ENCODE measurements at regions not wholly inside any gene's neighbourhood (a gene's known extent, or its start where the extent isn't known, plus 50 kb on each side); places are given as distances from the start of the nearest gene placed in this dataset.
A peak's percentile ranks its signal among the peaks of the same experiment; 100 is the strongest.

DNA sequence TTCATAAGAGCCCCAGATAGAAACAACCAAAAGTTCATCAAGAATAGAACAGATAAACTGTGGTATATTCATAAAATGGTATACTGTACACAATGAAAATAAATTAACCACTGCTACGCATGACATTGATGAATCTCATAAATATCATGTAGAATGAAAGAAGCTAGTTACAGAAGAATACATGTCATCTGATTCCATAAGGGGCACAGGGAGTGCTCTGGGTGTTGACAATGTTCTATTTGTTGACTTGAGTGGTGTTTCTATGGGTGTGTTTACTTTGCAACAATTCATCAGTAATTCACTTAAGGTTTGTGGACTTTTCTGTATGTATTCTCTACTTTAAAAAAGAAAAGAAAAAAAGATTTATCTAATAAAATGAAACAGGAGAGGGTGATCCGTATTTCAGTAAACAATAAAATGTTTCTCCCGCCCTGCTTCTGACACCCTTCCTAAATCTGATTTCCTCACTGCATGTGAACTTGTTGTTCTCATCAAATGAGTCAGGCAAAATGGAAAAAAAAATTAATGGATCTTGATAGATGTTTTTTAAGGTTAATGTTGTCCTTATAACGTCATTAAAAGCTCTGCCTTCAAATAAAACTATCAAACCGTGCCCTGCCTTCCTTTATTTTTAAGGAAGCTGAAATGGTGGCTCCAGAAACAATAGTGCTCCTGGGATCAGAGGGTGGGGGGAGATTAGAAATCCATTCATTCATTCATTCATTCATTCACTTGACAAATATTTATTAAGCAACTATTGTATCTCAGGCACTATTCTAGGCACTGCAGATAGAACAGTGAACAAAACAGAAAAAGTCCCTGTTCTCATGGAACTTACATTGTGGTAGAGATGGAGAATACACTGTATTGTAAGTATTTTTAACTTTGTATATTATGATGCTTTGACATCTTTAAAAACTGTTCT lies 77.2 kb upstream of the CD44 start:
- H3K36me3 ChIP-seq (ENCODE audit: low read depth), result no peaks in the 10 kb centered on the region
- in situ Hi-C loops (cut with MboI), result no loop called here
- TF ChIP-seq EZH2 (IDR thresholded peaks at IDR 0.05; ENCODE audit: insufficient read depth, poor library complexity, severe bottlenecking) (no peak), EZH2phosphoT487 (IDR thresholded peaks at IDR 0.05; ENCODE audit: insufficient read depth, low read depth) (no peak)
- peak; percentile 34 for DNase-seq
- no peak overlapping the region for H3K27ac ChIP-seq
- no peak overlapping the region for H2AFZ ChIP-seq
- WGBS, 2 experiments (ENCODE audit: low coverage in 1 of 2, low lambda C conversion rate in 2 of 2, missing lambda C conversion rate in 2 of 2), result 58 to 67% methylated on average over 5 of the region's 5 CpGs
- H3K9me3 ChIP-seq (ENCODE audit: low read depth), result no peaks in the 10 kb centered on the region
- no peaks in the 10 kb centered on the region for H3K27me3 ChIP-seq (replicated peaks; ENCODE audit: insufficient read depth)
- H3K4me1 ChIP-seq (ENCODE audit: insufficient read depth), result peaks cover 43% of the 10 kb centered on the region
- peaks cover 31% of the 10 kb centered on the region for H3F3A ChIP-seq (ENCODE audit: insufficient read depth)
- no peaks in the 10 kb centered on the region for H4K20me1 ChIP-seq (ENCODE audit: insufficient read depth)
- H3K4me3 ChIP-seq, result no peak overlapping the region
- no peaks in the 10 kb centered on the region for H3K9me2 ChIP-seq (ENCODE audit: insufficient read depth)
- no peak overlapping the region for H3K4me2 ChIP-seq (ENCODE audit: unreplicated experiment)
- H3K79me2 ChIP-seq (ENCODE audit: insufficient read depth), result no peaks in the 10 kb centered on the region
- H3K9ac ChIP-seq, result no peak overlapping the region

DNA sequence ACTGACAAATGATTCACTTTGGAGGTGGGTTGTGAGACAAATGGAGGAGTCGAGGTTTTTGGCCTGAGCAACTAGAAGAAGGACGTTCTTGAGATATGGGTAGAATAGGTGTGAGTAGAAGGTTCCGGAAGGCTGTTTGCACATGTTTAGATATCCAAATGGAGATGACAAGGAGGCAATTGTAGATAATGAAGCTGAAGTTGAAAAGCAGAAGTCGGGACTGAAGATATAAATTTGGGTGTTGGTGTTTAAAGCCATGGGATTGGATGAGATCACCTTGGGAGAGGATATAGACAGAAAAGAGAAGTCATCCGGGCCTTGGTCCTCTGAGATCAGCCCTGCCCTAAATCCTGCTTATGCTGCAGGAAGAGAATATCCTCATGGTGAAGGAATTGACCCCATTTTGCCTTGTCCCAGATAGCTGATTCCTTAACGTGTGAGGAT lies 75.5 kb upstream of the CD44 start:
- no peaks in the 10 kb centered on the region for H4K20me1 ChIP-seq (ENCODE audit: insufficient read depth)
- no peaks in the 10 kb centered on the region for H3K36me3 ChIP-seq (ENCODE audit: low read depth)
- H3K4me2 ChIP-seq (ENCODE audit: unreplicated experiment), result peak overlapping the region; percentile 60
- DNase-seq, result peak; percentile 23
- 75 to 77% methylated on average over 6 of the region's 6 CpGs for WGBS, 2 experiments (ENCODE audit: low coverage in 1 of 2, low lambda C conversion rate in 2 of 2, missing lambda C conversion rate in 2 of 2)
- in situ Hi-C loops (cut with MboI), result no loop called here
- H2AFZ ChIP-seq, result peak overlapping the region; percentile 49
- H3K9me3 ChIP-seq (ENCODE audit: low read depth), result no peaks in the 10 kb centered on the region
- peak overlapping the region; percentile 57; the same call in 1 of the 2 replicates for H3K9ac ChIP-seq
- TF ChIP-seq EZH2phosphoT487 (IDR thresholded peaks at IDR 0.05; ENCODE audit: insufficient read depth, low read depth), result no peak
- no peak for TF ChIP-seq EZH2 (IDR thresholded peaks at IDR 0.05; ENCODE audit: insufficient read depth, poor library complexity, severe bottlenecking)
- H3K79me2 ChIP-seq (ENCODE audit: insufficient read depth), result no peaks in the 10 kb centered on the region
- H3K9me2 ChIP-seq (ENCODE audit: insufficient read depth), result no peaks in the 10 kb centered on the region
- 0 out of 2 replicates have a peak overlapping the region, but pooled peaks have one; percentile 35 for H3K4me3 ChIP-seq
- H3K4me1 ChIP-seq (ENCODE audit: insufficient read depth), result peaks cover 34% of the 10 kb centered on the region
- H3K27ac ChIP-seq, result peak overlapping the region; percentile 73
- H3K27me3 ChIP-seq (replicated peaks; ENCODE audit: insufficient read depth), result no peaks in the 10 kb centered on the region
- peaks cover 31% of the 10 kb centered on the region for H3F3A ChIP-seq (ENCODE audit: insufficient read depth)

- Histone ChIP-seq H3F3A (ENCODE audit: insufficient read depth) (peaks cover 31% of the 10 kb centered on the region), H3K4me2 (ENCODE audit: unreplicated experiment) (peak overlapping the region; percentile 60), H3K4me3 (peak overlapping the region; percentile 35), H3K9me3 (ENCODE audit: low read depth) (no peaks in the 10 kb centered on the region), H3K36me3 (ENCODE audit: low read depth) (no peaks in the 10 kb centered on the region), H3K27me3 (replicated peaks; ENCODE audit: insufficient read depth) (no peaks in the 10 kb centered on the region), H3K79me2 (ENCODE audit: insufficient read depth) (no peaks in the 10 kb centered on the region), H3K4me1 (ENCODE audit: insufficient read depth) (peaks cover 34% of the 10 kb centered on the region), H3K9ac (peak overlapping the region; percentile 57), H2AFZ (peak overlapping the region; percentile 49), H3K9me2 (ENCODE audit: insufficient read depth) (no peaks in the 10 kb centered on the region), H4K20me1 (ENCODE audit: insufficient read depth) (no peaks in the 10 kb centered on the region), H3K27ac (peak overlapping the region; percentile 73)
- DNase-seq, result peak; percentile 88
- 13 to 14% methylated on average over 8 of the region's 8 CpGs for WGBS, 2 experiments (ENCODE audit: low coverage in 1 of 2, low lambda C conversion rate in 2 of 2, missing lambda C conversion rate in 2 of 2)
- TF ChIP-seq EZH2phosphoT487 (IDR thresholded peaks at IDR 0.05; ENCODE audit: insufficient read depth, low read depth) (no peak), EZH2 (IDR thresholded peaks at IDR 0.05; ENCODE audit: insufficient read depth, poor library complexity, severe bottlenecking) (no peak)
- in situ Hi-C loops (cut with MboI), result no loop called here
Measured at GRCh38 chr11:35064114-35064800, 74.7 kb upstream of the CD44 start.

- Histone ChIP-seq H3K4me1 (ENCODE audit: insufficient read depth) (peaks cover 34% of the 10 kb centered on the region), H3K79me2 (ENCODE audit: insufficient read depth) (no peaks in the 10 kb centered on the region), H2AFZ (no peak overlapping the region), H3K27ac (peak overlapping the region; percentile 73), H4K20me1 (ENCODE audit: insufficient read depth) (no peaks in the 10 kb centered on the region), H3K4me2 (ENCODE audit: unreplicated experiment) (peak overlapping the region; percentile 60), H3K27me3 (replicated peaks; ENCODE audit: insufficient read depth) (no peaks in the 10 kb centered on the region), H3F3A (ENCODE audit: insufficient read depth) (peaks cover 31% of the 10 kb centered on the region), H3K9me2 (ENCODE audit: insufficient read depth) (no peaks in the 10 kb centered on the region), H3K36me3 (ENCODE audit: low read depth) (no peaks in the 10 kb centered on the region), H3K9ac (peak overlapping the region; percentile 27), H3K9me3 (ENCODE audit: low read depth) (peaks cover under 1% of the 10 kb centered on the region), H3K4me3 (no peak overlapping the region)
- TF ChIP-seq EZH2phosphoT487 (IDR thresholded peaks at IDR 0.05; ENCODE audit: insufficient read depth, low read depth) (no peak), EZH2 (IDR thresholded peaks at IDR 0.05; ENCODE audit: insufficient read depth, poor library complexity, severe bottlenecking) (no peak)
- DNase-seq, result peak; percentile 77
- in situ Hi-C loops (cut with MboI), result no loop called here
- WGBS, 2 experiments (ENCODE audit: low coverage in 1 of 2, low lambda C conversion rate in 2 of 2, missing lambda C conversion rate in 2 of 2), result 7 to 9% methylated on average over 3 of the region's 3 CpGs
Measured at GRCh38 chr11:35065566-35065965, 73.4 kb upstream of the CD44 start.
